HG03520 (cell line): ENCODE measurements at regions not wholly inside any gene's neighbourhood (a gene's known extent, or its start where the extent isn't known, plus 50 kb on each side); places are given as distances from the start of the nearest gene placed in this dataset.

Source experiments
- ATAC-seq: cut with Tn5 transposase; IDR thresholded peaks from one replicate; pipeline ENCODE4 v1.9.1; 2021; ENCODE audit warnings: mild to moderate bottlenecking, moderate library complexity; ENCODE audit not compliant: unreplicated experiment

GRCh38 chr17:70629902-70630301 is 460.6 kb downstream of the KCNJ2 start:
- ATAC-seq = no peak

DNA sequence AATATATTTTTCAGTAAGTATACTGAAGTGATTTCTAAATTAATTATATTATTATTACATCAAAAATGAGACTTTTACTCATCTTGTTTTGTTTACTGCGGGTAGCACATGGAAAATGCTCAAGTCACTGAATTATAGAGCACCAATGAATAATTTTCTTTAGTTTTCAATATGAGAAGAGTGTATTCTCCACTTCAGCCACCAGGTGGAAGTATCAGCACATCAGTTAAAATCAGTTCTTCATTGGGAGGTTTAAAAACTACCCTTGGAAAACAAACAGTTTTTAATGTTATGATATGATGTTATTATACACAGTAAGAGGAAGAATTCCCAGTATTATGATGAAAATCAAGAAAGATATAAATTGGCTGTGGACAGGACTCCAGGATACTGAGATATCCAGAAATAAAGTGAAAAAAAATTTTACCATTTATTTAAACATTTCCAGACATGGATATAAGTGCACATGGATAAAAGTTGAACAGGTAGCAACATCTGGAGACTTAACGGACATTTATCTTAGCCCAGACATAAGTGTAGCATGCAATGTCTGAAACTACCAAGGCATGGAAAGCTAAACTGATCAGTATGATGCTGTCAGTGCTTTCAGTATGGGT is 467.3 kb downstream of the KCNJ2 start:
- ATAC-seq = no peak

- ATAC-seq = no peak
Measured at GRCh38 chr17:70642059-70642458, 472.7 kb downstream of the KCNJ2 start.

DNA sequence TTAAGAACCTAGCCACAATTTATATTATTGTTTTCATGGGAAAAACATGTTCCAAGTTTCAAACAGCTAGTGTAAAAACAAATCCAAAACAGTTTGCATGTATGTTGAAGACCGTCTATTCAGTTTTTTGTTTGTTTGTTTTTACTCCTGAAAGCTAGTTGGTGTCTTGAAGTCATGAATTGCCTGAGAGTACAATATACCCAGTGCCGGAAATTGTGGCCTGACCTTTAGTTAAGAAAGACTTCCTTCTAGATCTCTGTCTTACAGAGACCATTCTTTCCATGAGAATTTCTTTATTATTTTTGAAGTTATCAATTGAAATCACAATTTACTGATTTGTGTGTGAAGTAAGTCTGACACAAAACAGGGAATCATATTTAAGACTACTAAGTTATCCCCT is 474.8 kb downstream of the KCNJ2 start:
- no peak for ATAC-seq

DNA sequence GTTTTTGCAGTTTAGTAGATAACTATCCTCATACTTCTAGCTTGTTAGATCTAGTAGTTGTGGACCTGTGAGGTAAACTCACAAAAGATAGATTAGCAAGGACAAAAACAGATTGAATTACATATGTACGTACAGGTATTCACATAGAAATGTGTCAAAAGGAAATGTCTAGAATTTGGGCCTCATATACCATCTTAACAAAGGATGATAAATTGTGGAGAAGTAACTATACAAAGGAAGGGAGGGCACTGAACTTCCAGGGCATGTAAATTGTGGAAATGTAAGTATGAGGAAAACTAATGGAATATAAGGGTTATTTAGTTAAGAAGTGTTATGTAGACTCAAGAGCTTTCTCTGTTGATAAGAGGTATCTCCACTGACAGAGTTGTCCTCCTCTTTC is 477.3 kb downstream of the KCNJ2 start:
- ATAC-seq = no peak

DNA sequence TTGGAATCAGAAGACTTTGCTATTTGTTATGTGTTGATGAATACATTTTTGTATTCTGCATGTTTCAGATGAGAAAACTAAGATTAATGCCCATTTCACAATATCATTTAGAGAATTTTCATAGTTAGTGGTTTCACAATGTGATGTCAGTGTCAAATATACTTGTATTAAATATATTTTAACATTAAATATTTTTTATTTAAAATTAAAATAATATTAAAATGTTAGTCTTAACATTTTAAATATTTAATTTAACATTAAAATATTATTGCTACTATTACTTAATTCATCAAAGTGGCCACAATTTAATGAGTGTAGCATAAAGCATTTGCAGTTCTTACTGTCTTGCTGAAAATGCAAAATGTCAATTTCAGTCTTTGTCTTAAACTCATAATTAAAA is 478.8 kb downstream of the KCNJ2 start:
- no peak for ATAC-seq

GRCh38 chr17:70653850-70654249 is 484.5 kb downstream of the KCNJ2 start:
- ATAC-seq = no peak

DNA sequence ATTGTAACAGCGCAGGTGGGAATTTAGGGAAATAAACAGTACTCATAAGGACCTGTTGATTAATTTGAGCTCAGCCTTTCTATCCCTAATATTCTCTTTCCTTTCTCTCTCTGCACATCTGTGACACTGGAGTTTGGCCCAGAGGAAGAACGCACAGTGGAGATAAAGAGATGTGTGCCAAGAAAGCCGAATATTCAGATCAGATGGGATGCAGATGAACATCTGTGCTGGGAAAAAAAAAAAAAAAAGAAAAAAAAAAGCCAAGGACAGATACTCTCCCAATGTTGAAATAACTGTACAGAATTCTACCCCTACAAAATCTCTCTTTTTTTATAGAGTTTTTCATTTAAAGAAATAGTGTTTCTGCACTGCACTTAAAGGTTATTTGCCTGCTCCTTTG is 485.4 kb downstream of the KCNJ2 start:
- no peak for ATAC-seq

GRCh38 chr17:70655176-70655958 is 486.0 kb downstream of the KCNJ2 start:
- ATAC-seq = no peak

GRCh38 chr17:70658317-70658716 is 489.0 kb downstream of the KCNJ2 start:
- ATAC-seq = no peak

DNA sequence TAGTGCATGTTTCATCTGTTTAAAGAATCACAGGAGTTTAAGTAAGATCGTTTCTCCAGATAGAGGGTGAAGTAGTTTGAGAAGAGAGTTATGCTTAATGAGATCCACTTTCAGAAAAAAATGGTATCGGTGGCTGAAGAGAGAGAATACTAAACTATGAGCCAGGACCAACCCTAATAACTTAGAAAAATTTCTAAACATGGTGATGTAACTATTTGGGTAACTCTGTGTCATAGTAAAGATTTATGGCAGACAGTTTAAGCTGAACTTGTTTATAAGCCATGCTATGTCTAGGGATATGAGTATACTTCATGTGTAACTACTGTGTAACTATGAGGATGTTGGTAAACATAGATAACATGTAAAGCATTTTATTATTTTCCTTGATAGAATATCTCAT is 489.5 kb downstream of the KCNJ2 start:
- no peak for ATAC-seq

GRCh38 chr17:70661342-70662222 is 492.2 kb downstream of the KCNJ2 start:
- no peak for ATAC-seq

DNA sequence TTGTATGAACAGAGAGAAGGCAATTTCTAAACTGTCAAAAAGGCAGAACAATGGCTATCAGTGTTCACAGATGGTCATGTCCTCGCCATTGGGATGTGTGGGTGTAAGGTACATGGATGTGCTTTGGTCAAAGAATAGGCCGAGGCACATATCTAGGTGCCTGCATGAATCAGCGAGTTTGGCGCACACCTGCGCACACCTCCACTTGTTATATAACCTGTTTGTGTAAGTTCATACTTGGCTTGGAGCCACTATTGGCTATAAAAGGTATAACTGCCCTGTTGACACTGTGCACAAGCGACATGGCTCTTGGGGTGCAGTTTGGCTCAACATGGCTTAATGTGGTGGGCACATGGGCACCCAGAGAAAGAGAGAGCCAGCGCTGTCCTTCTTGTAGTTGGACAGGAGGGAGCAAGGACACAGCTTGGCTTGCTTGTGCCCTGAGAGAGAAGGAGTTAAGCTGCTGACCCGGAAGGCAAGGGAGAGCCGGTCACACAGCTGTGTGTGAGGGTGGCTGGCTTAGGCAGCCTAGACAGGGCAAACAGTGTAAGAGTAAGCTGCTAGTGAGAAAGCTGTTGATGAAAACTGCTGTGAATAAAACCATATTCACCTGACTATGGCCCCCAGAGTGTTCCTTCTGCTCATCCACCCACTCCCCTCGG is 499.1 kb downstream of the KCNJ2 start:
- ATAC-seq = no peak

- no peak for ATAC-seq
Measured at GRCh38 chr17:70668938-70669778, 499.8 kb downstream of the KCNJ2 start.

- no peak for ATAC-seq
Measured at GRCh38 chr17:70674061-70674460, 504.7 kb downstream of the KCNJ2 start.

GRCh38 chr17:70675070-70675590 is 505.8 kb downstream of the KCNJ2 start:
- ATAC-seq = no peak

DNA sequence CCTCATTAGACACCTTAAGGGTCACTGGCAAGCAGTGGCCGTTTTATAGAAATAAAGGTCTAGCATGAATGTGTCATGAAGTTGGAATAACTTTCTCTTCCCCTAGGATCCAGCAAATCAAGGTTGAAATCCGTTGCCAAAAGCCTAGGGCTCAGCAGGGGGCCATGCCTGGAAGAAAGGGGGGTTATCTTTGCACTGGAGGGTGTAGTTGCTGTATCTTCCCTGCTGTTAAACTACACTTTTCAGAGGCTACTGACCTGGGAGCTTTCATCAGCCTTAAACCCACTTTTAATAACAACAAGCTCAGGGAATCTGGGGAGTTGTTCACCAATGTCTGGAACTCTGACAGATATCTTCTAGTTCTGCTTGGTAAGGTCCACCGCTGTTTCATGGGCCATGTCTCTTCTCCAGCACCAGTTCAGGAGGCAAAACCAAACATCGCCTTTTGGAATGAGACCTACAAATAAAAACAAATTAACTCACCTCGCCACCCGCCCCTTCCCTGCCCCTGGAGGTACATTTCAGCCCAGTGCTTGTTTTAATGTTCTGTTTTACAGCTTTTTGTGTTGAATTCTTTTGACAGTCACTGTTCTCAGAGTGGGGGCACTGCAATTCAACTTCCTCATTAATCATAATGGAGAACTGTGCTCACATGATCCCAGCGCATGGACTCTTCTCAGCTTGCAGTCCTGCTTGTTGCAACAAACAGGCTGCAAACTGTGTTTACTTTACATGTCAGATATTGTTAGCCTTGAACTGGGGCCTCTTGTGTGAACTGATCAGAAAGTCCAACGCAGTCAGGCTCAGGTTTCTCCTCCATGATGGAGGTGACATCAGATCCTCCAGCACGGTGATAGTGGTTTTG is 508.7 kb downstream of the KCNJ2 start:
- ATAC-seq = no peak

- no peak for ATAC-seq
Measured at GRCh38 chr17:70678889-70679288, 509.6 kb downstream of the KCNJ2 start.

DNA sequence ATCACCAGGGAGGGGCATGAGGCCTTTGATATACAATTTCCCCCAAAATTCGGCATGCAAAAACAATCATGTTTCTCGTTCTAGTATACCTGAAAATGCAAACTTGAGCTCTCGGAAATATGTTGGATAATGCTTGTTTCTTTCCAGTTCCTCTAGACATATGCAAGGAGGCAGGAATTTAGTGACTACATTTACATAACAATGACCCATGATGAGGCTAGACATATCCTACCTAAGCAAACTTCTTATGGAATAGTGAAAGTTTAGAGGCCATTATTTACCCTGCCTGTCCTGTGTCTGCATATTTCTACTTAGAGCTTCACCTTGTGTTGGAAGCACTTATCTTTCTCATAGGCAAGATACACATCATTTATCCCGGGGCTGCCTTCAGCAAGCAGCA is 514.6 kb downstream of the KCNJ2 start:
- ATAC-seq = no peak
